GM10248 (cell line): ENCODE measurements at regions not wholly inside any gene's neighbourhood (a gene's known extent, or its start where the extent isn't known, plus 50 kb on each side); places are given as distances from the start of the nearest gene placed in this dataset.
"Not testable (repeated sequence)": the region's sequence is repeated elsewhere in the genome, so short reads cannot be mapped to it uniquely, and the experiment has no call there.

Experiments
- CTCF ChIA-PET: fragments of 300-600 bp; sonication (Branson Sonifier 250); formaldehyde crosslinking; extraction: SDS; loops from one replicate; lab custom pipeline; 2021; ENCODE audit warnings: antibody characterized with exemption; lab: Yijun Ruan, JAX
- POLR2A ChIA-PET: fragments of 350-650 bp; sonication (Branson Sonifier 250); formaldehyde crosslinking; extraction: SDS; loops from one replicate; lab custom pipeline; 2020; ENCODE audit warnings: antibody characterized with exemption; lab: Yijun Ruan, JAX
- DNase-seq: peaks from one replicate; pipeline ENCODE4 v3.0.0; 2012; ENCODE audit errors: extremely low spot score
- TF ChIP-seq, protein P1 (sequence below): IDR thresholded peaks from 2 replicates; pipeline ENCODE4 v1.5.1; 2012; ENCODE audit warnings: mild to moderate bottlenecking, low read depth; ENCODE audit errors: extremely low read depth, missing control alignments, control extremely low read depth

DNA sequence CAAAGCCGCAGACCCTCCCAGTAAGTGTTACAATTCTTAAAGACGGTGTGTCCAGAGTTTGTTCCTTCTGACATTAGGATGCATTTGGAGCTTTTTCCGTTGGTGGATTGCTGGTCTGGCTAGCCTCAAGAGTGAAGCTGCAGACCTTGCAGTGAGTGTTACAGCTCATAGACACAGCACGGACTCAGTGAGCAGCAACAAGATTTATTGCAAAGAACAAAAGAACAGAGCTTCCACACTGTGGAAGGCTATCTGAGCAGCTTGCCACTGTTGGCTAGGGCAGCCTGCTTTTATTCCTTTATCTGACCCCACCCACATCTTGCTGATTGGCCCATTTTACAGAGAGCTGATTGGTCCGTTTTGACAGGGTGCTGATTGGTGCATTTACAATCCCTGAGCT lies 242.8 kb upstream of the SGCG start:
- ChIA-PET CTCF (no interaction called here), POLR2A (no interaction called here)
- TF ChIP-seq, protein P1, sequence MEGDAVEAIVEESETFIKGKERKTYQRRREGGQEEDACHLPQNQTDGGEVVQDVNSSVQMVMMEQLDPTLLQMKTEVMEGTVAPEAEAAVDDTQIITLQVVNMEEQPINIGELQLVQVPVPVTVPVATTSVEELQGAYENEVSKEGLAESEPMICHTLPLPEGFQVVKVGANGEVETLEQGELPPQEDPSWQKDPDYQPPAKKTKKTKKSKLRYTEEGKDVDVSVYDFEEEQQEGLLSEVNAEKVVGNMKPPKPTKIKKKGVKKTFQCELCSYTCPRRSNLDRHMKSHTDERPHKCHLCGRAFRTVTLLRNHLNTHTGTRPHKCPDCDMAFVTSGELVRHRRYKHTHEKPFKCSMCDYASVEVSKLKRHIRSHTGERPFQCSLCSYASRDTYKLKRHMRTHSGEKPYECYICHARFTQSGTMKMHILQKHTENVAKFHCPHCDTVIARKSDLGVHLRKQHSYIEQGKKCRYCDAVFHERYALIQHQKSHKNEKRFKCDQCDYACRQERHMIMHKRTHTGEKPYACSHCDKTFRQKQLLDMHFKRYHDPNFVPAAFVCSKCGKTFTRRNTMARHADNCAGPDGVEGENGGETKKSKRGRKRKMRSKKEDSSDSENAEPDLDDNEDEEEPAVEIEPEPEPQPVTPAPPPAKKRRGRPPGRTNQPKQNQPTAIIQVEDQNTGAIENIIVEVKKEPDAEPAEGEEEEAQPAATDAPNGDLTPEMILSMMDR = no peak
- DNase-seq = no peak

- ChIA-PET POLR2A (no interaction called here), CTCF (no interaction called here)
- TF ChIP-seq, protein P1 = no peak
- DNase-seq = no peak
These were observed 242.2 kb upstream of the SGCG start for GRCh38 chr13:22938576-22938975.

- ChIA-PET POLR2A (no interaction called here), CTCF (no interaction called here)
- TF ChIP-seq, protein P1 = no peak
- DNase-seq = no peak
These were observed 241.6 kb upstream of the SGCG start for GRCh38 chr13:22939157-22939556.

DNA sequence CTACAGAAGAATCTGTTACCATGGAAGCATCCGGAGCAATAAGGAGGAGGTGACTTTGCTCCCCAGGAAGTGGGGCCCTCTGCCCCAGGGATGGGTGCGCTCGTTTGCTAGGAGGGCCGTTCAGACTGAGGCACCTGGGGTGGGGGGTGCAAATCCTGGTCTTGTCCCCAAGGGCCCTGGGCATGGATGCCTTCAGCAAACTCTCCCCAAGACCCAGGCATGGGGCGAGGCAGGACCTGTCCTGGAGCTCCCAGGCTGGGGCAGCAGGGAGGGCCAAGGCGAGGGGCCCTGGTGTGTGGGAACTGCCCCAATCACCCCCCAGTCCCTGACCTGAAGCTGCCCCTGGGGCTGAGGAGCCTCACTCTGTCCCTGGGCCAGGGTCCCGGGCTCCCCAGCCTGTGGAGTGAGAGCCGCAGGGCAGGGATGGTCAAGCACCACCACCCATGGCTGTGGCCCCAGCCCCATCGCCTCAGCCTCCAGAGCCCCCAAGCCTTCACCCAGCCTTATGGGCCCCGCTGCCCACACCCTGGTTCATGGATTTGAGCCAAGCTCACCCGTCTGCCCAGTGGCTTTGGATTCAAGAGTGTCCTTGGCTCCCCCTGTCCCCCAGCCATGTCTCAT lies 240.6 kb upstream of the SGCG start:
- ChIA-PET CTCF (no interaction called here), POLR2A (no interaction called here)
- TF ChIP-seq, protein P1 = no peak
- no peak for DNase-seq

DNA sequence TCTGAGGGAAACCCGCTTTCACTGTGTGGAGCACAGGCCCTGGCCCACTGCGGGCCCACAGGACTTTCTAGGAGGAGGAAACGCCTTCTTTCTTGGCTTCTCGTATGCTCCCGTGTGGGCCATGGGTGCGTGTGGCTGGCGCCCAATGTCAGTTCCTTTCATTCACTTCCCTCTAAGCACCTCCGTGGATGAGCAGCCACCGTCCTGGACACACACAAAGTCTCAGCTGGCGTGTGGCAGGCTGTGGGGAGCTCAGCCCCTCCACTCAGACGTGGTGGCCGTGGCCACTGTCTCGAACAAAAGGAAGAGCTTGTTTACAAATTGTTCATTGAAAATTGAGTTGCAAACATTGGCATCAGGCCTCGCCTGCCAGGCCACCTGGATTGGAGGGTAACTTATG lies 240.0 kb upstream of the SGCG start:
- CTCF ChIA-PET = no interaction called here
- POLR2A ChIA-PET = no interaction called here
- no peak for DNase-seq
- TF ChIP-seq, protein P1 = no peak

- DNase-seq, POLR2A ChIA-PET: not testable (repeated sequence)
These were observed 239.3 kb upstream of the SGCG start for GRCh38 chr13:22941495-22941894.

GRCh38 chr13:22942831-22943230 lies 237.9 kb upstream of the SGCG start:
- DNase-seq, POLR2A ChIA-PET, CTCF ChIA-PET: not testable (repeated sequence)

More at GRCh38 chr13:22941495-22941894, 239.3 kb upstream of the SGCG start:
- CTCF ChIA-PET = not testable (repeated sequence)

DNA sequence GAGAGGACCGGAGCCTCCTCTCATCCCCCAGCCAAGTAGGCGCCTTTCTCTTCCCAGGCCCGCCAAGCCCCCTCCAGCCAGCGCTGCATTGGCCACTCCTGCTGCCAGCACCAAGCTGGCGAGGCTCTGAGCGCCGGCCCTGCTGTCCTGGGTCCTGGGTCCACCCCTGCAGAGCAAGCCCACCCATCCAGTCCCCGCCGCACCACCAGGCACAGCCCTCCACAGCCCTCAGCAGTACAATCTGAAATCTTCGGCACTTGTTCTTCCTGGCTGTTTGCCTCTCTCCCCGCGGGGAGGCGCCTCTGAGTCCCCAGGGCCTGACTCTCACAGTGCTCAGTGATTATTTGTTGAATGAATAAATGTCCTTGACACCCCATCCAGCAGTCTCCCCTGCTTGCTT lies 236.4 kb upstream of the SGCG start:
- ChIA-PET POLR2A (no interaction called here), CTCF (no interaction called here)
- TF ChIP-seq, protein P1 = no peak
- DNase-seq = no peak
